ENCODE measurements at regions not wholly inside any gene's neighbourhood (a gene's known extent, or its start where the extent isn't known, plus 50 kb on each side); places are given as distances from the start of the nearest gene placed in this dataset.

DNA sequence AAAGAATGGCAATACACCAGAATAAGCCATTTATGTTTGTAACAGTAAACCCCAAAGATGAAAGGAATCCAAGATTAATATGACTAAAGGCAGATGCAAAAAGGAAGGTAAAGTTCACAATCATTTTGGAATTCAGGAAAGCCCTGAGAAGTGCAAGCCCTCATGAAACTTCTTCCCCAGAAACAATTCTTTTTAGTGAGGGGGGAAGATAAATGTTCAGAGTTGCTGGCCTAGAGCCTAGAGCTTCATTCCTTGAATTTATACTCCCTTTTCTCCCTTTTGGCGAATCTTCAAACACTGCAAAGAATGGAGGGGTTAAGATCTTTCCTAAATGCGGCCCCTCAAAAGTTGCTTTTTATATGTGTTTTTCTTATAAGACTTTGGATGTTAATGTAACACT lies 368.8 kb downstream of the MEIS1 start:
- Mint-ChIP-seq H3K4me3 (ENCODE audit: unreplicated experiment) (no peak overlapping the region), H3K4me1 (ENCODE audit: low read depth) (no peaks in the 10 kb centered on the region), H3K36me3 (ENCODE audit: low read depth) (no peaks in the 10 kb centered on the region), H3K27me3 (ENCODE audit: low read depth) (peaks cover 9% of the 10 kb centered on the region), H3K9me3 (ENCODE audit: low read depth) (no peaks in the 10 kb centered on the region), H3K27ac (ENCODE audit: unreplicated experiment) (no peak overlapping the region)
- no peak for DNase-seq (ENCODE audit: low spot score)
- TF ChIP-seq, protein P1, sequence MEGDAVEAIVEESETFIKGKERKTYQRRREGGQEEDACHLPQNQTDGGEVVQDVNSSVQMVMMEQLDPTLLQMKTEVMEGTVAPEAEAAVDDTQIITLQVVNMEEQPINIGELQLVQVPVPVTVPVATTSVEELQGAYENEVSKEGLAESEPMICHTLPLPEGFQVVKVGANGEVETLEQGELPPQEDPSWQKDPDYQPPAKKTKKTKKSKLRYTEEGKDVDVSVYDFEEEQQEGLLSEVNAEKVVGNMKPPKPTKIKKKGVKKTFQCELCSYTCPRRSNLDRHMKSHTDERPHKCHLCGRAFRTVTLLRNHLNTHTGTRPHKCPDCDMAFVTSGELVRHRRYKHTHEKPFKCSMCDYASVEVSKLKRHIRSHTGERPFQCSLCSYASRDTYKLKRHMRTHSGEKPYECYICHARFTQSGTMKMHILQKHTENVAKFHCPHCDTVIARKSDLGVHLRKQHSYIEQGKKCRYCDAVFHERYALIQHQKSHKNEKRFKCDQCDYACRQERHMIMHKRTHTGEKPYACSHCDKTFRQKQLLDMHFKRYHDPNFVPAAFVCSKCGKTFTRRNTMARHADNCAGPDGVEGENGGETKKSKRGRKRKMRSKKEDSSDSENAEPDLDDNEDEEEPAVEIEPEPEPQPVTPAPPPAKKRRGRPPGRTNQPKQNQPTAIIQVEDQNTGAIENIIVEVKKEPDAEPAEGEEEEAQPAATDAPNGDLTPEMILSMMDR (IDR thresholded peaks at IDR 0.05), result no peak

GRCh38 chr2:66805016-66805865 lies 370.3 kb downstream of the MEIS1 start:
- Mint-ChIP-seq H3K9me3 (ENCODE audit: low read depth) (no peaks in the 10 kb centered on the region), H3K27me3 (ENCODE audit: low read depth) (peaks cover 6% of the 10 kb centered on the region), H3K4me3 (ENCODE audit: unreplicated experiment) (no peak overlapping the region), H3K4me1 (ENCODE audit: low read depth) (peaks cover 6% of the 10 kb centered on the region), H3K27ac (ENCODE audit: unreplicated experiment) (no peak overlapping the region), H3K36me3 (ENCODE audit: low read depth) (no peaks in the 10 kb centered on the region)
- TF ChIP-seq, protein P1 (IDR thresholded peaks at IDR 0.05), result no peak
- DNase-seq (ENCODE audit: low spot score), result no peak

DNA sequence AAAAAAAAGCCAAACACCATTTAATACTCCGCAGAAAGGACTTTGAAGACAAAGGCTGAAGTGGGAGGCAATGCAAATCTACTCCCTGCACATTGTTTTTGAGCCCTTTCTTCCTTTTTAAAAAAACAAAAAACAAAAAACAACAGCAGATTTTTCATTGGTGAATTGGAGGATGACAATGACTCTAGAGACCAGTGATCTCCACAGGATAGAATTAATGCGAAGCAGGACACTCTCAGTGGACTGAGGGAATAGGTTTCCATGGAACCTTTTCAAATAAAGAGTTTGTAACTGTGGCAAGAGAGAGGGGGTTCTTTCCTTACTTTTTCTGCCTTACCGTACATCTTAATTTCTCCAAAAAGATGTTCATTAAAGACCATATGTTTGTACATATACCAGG lies 371.0 kb downstream of the MEIS1 start:
- TF ChIP-seq, protein P1 (IDR thresholded peaks at IDR 0.05), result no peak
- H3K27me3 Mint-ChIP-seq (ENCODE audit: low read depth), result peaks cover 6% of the 10 kb centered on the region
- peaks cover 6% of the 10 kb centered on the region for H3K4me1 Mint-ChIP-seq (ENCODE audit: low read depth)
- H3K27ac Mint-ChIP-seq (ENCODE audit: unreplicated experiment), result no peak overlapping the region
- no peak overlapping the region for H3K4me3 Mint-ChIP-seq (ENCODE audit: unreplicated experiment)
- H3K9me3 Mint-ChIP-seq (ENCODE audit: low read depth), result no peaks in the 10 kb centered on the region
- DNase-seq (ENCODE audit: low spot score), result no peak
- H3K36me3 Mint-ChIP-seq (ENCODE audit: low read depth), result no peaks in the 10 kb centered on the region

DNA sequence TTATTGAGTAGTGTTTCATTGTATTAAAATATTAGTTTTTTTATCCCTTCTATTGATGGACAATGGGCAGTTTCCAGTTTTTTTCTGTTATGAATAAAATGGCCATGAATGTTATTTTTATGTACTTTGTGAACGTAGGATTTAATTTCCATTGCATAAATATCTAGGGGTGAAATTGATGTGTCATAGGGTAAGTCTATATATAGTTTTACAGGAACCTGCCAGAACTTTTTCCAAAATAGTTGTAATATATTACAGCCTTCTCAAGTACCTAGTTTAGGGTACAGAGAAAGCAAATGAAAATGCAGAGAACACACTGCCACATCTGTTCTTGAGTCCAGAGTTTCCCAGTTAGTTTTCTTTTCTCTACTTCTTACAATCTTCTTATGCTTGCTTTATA lies 378.6 kb downstream of the MEIS1 start:
- H3K9me3 Mint-ChIP-seq (ENCODE audit: low read depth), result peaks cover 4% of the 10 kb centered on the region
- no peak overlapping the region for H3K27ac Mint-ChIP-seq (ENCODE audit: unreplicated experiment)
- no peak for DNase-seq (ENCODE audit: low spot score)
- no peaks in the 10 kb centered on the region for H3K36me3 Mint-ChIP-seq (ENCODE audit: low read depth)
- H3K27me3 Mint-ChIP-seq (ENCODE audit: low read depth), result no peaks in the 10 kb centered on the region
- H3K4me3 Mint-ChIP-seq (ENCODE audit: unreplicated experiment), result no peak overlapping the region
- H3K4me1 Mint-ChIP-seq (ENCODE audit: low read depth), result peaks cover 17% of the 10 kb centered on the region
- TF ChIP-seq, protein P1 (IDR thresholded peaks at IDR 0.05), result no peak

GRCh38 chr2:66813976-66814375 lies 379.1 kb downstream of the MEIS1 start:
- Mint-ChIP-seq H3K4me1 (ENCODE audit: low read depth) (peaks cover 17% of the 10 kb centered on the region), H3K27ac (ENCODE audit: unreplicated experiment) (no peak overlapping the region), H3K4me3 (ENCODE audit: unreplicated experiment) (no peak overlapping the region), H3K27me3 (ENCODE audit: low read depth) (no peaks in the 10 kb centered on the region), H3K36me3 (ENCODE audit: low read depth) (no peaks in the 10 kb centered on the region), H3K9me3 (ENCODE audit: low read depth) (peaks cover 9% of the 10 kb centered on the region)
- no peak for DNase-seq (ENCODE audit: low spot score)
- TF ChIP-seq, protein P1 (IDR thresholded peaks at IDR 0.05), result no peak

All from chondrocyte (in vitro differentiated cells).